Fibroblast of lung (primary cell): ENCODE measurements at regions not wholly inside any gene's neighbourhood (a gene's known extent, or its start where the extent isn't known, plus 50 kb on each side); places are given as distances from the start of the nearest gene placed in this dataset.

Source experiments
- CTCF ChIP-seq, 2 donors: IDR thresholded peaks in 1 of 2; conservative IDR thresholded peaks in 1 of 2; 1 replicate in 1 of 2; 2 replicates in 1 of 2; pipeline ENCODE4 v1.5.1; 2011 to 2012; ENCODE audit warnings: low read length in 2 of 2, control low read depth in 1 of 2, inconsistent platforms in 1 of 2, low read depth in 1 of 2, mild to moderate bottlenecking in 1 of 2
- EZH2 ChIP-seq: IDR thresholded peaks from 2 replicates; pipeline ENCODE4 v1.5.1; 2012; ENCODE audit warnings: low read length, control low read depth, mild to moderate bottlenecking; ENCODE audit errors: missing control alignments

GRCh38 chr3:16818945-16819344 lies 65.8 kb upstream of the PLCL2 start:
- TF ChIP-seq CTCF (conservative IDR thresholded peaks at IDR 0.05 in 1 of 2, IDR thresholded peaks at IDR 0.05 in 1 of 2; ENCODE audit: low read depth in 1 of 2, low read length in 2 of 2) (no peak), EZH2 (no peak)
